IPS-18a (cell line): ENCODE measurements at regions not wholly inside any gene's neighbourhood (a gene's known extent, or its start where the extent isn't known, plus 50 kb on each side); places are given as distances from the start of the nearest gene placed in this dataset.

Source experiments
- H3K27ac ChIP-seq: one replicate; pipeline ENCODE4 v1.5.1; 2013; ENCODE audit warnings: low read length
- H3K27me3 ChIP-seq: one replicate; pipeline ENCODE4 v1.6.1; 2013; ENCODE audit warnings: mild to moderate bottlenecking, low read length; ENCODE audit not compliant: control insufficient read depth, insufficient read depth
- H3K36me3 ChIP-seq: one replicate; pipeline ENCODE4 v1.6.1; 2013; ENCODE audit warnings: low read depth, low read length; ENCODE audit not compliant: control insufficient read depth
- H3K4me1 ChIP-seq: one replicate; pipeline ENCODE4 v1.6.1; 2013; ENCODE audit warnings: low read depth, low read length; ENCODE audit not compliant: control insufficient read depth
- H3K4me3 ChIP-seq: one replicate; pipeline ENCODE4 v1.5.1; 2013; ENCODE audit warnings: low read length
- H3K9ac ChIP-seq: one replicate; pipeline ENCODE4 v1.6.1; 2013; ENCODE audit warnings: mild to moderate bottlenecking, low read length, moderate library complexity
- H3K9me3 ChIP-seq: one replicate; pipeline ENCODE4 v1.6.1; 2013; ENCODE audit warnings: low read depth, low read length; ENCODE audit not compliant: control insufficient read depth

GRCh38 chr3:59515966-59516365 is 466.1 kb upstream of the CFAP20DC start:
- peaks cover 15% of the 10 kb centered on the region for H3K4me1 ChIP-seq
- no peak overlapping the region for H3K27ac ChIP-seq
- H3K27me3 ChIP-seq = no peaks in the 10 kb centered on the region
- no peaks in the 10 kb centered on the region for H3K36me3 ChIP-seq
- no peaks in the 10 kb centered on the region for H3K9me3 ChIP-seq
- no peak overlapping the region for H3K9ac ChIP-seq
- H3K4me3 ChIP-seq = no peak overlapping the region

GRCh38 chr3:59514865-59515482 is 465.1 kb upstream of the CFAP20DC start:
- no peak overlapping the region for H3K9ac ChIP-seq
- H3K4me3 ChIP-seq = no peak overlapping the region
- no peaks in the 10 kb centered on the region for H3K9me3 ChIP-seq
- no peaks in the 10 kb centered on the region for H3K27me3 ChIP-seq
- H3K36me3 ChIP-seq = no peaks in the 10 kb centered on the region
- H3K4me1 ChIP-seq = peaks cover 15% of the 10 kb centered on the region
- H3K27ac ChIP-seq = no peak overlapping the region

- no peak overlapping the region for H3K4me3 ChIP-seq
- H3K27me3 ChIP-seq = no peaks in the 10 kb centered on the region
- H3K36me3 ChIP-seq = no peaks in the 10 kb centered on the region
- H3K27ac ChIP-seq = no peak overlapping the region
- H3K9me3 ChIP-seq = no peaks in the 10 kb centered on the region
- no peak overlapping the region for H3K9ac ChIP-seq
- H3K4me1 ChIP-seq = peaks cover 15% of the 10 kb centered on the region
Observed at GRCh38 chr3:59513570-59513969, 463.7 kb upstream of the CFAP20DC start.

GRCh38 chr3:59512066-59512465 is 462.2 kb upstream of the CFAP20DC start:
- no peak overlapping the region for H3K27ac ChIP-seq
- H3K4me1 ChIP-seq = peaks cover 15% of the 10 kb centered on the region

GRCh38 chr3:59510576-59510975 is 460.8 kb upstream of the CFAP20DC start:
- H3K4me1 ChIP-seq = peaks cover 16% of the 10 kb centered on the region

More at GRCh38 chr3:59512066-59512465, 462.2 kb upstream of the CFAP20DC start:
- H3K27me3 ChIP-seq = no peaks in the 10 kb centered on the region
- H3K9ac ChIP-seq = no peak overlapping the region
- H3K4me3 ChIP-seq = no peak overlapping the region
- no peaks in the 10 kb centered on the region for H3K36me3 ChIP-seq
- no peaks in the 10 kb centered on the region for H3K9me3 ChIP-seq

GRCh38 chr3:59508273-59508672 is 458.4 kb upstream of the CFAP20DC start:
- no peak overlapping the region for H3K4me3 ChIP-seq
- no peaks in the 10 kb centered on the region for H3K36me3 ChIP-seq
- no peak overlapping the region for H3K27ac ChIP-seq
- no peak overlapping the region for H3K9ac ChIP-seq
- H3K27me3 ChIP-seq = no peaks in the 10 kb centered on the region
- H3K4me1 ChIP-seq = peaks cover 6% of the 10 kb centered on the region
- H3K9me3 ChIP-seq = no peaks in the 10 kb centered on the region

More at GRCh38 chr3:59510576-59510975, 460.8 kb upstream of the CFAP20DC start:
- no peaks in the 10 kb centered on the region for H3K36me3 ChIP-seq
- H3K4me3 ChIP-seq = no peak overlapping the region
- H3K9me3 ChIP-seq = no peaks in the 10 kb centered on the region
- no peak overlapping the region for H3K27ac ChIP-seq
- H3K27me3 ChIP-seq = no peaks in the 10 kb centered on the region
- H3K9ac ChIP-seq = no peak overlapping the region

- H3K4me3 ChIP-seq = no peak overlapping the region
- H3K9me3 ChIP-seq = no peaks in the 10 kb centered on the region
- H3K9ac ChIP-seq = no peak overlapping the region
- H3K4me1 ChIP-seq = peaks cover 6% of the 10 kb centered on the region
- H3K36me3 ChIP-seq = no peaks in the 10 kb centered on the region
- no peaks in the 10 kb centered on the region for H3K27me3 ChIP-seq
- no peak overlapping the region for H3K27ac ChIP-seq
Observed at GRCh38 chr3:59506191-59506590, 456.4 kb upstream of the CFAP20DC start.

- no peak overlapping the region for H3K4me3 ChIP-seq
- peaks cover 6% of the 10 kb centered on the region for H3K4me1 ChIP-seq
- H3K27ac ChIP-seq = no peak overlapping the region
- no peaks in the 10 kb centered on the region for H3K9me3 ChIP-seq
- no peak overlapping the region for H3K9ac ChIP-seq
- no peaks in the 10 kb centered on the region for H3K27me3 ChIP-seq
- no peaks in the 10 kb centered on the region for H3K36me3 ChIP-seq
Observed at GRCh38 chr3:59503441-59503840, 453.6 kb upstream of the CFAP20DC start.

GRCh38 chr3:59502806-59503205 is 453.0 kb upstream of the CFAP20DC start:
- H3K4me3 ChIP-seq = no peak overlapping the region
- H3K27ac ChIP-seq = no peak overlapping the region
- no peaks in the 10 kb centered on the region for H3K9me3 ChIP-seq
- H3K27me3 ChIP-seq = no peaks in the 10 kb centered on the region
- no peak overlapping the region for H3K9ac ChIP-seq
- H3K36me3 ChIP-seq = no peaks in the 10 kb centered on the region
- H3K4me1 ChIP-seq = peaks cover 6% of the 10 kb centered on the region

- Histone ChIP-seq H3K27me3 (no peaks in the 10 kb centered on the region), H3K4me1 (no peaks in the 10 kb centered on the region), H3K9ac (no peak overlapping the region), H3K4me3 (no peak overlapping the region), H3K36me3 (no peaks in the 10 kb centered on the region), H3K9me3 (no peaks in the 10 kb centered on the region), H3K27ac (no peak overlapping the region)
Observed at GRCh38 chr3:59499954-59500353, 450.1 kb upstream of the CFAP20DC start.

GRCh38 chr3:59499000-59499399 is 449.2 kb upstream of the CFAP20DC start:
- H3K9me3 ChIP-seq = no peaks in the 10 kb centered on the region
- H3K4me3 ChIP-seq = no peak overlapping the region
- no peak overlapping the region for H3K27ac ChIP-seq
- H3K9ac ChIP-seq = no peak overlapping the region
- H3K4me1 ChIP-seq = no peaks in the 10 kb centered on the region
- H3K36me3 ChIP-seq = no peaks in the 10 kb centered on the region
- no peaks in the 10 kb centered on the region for H3K27me3 ChIP-seq

- Histone ChIP-seq H3K27ac (no peak overlapping the region), H3K4me3 (no peak overlapping the region), H3K27me3 (no peaks in the 10 kb centered on the region), H3K36me3 (no peaks in the 10 kb centered on the region), H3K4me1 (no peaks in the 10 kb centered on the region), H3K9ac (no peak overlapping the region), H3K9me3 (no peaks in the 10 kb centered on the region)
Observed at GRCh38 chr3:59496250-59496649, 446.4 kb upstream of the CFAP20DC start.
